HepG2 (cell line): ENCODE measurements at regions not wholly inside any gene's neighbourhood (a gene's known extent, or its start where the extent isn't known, plus 50 kb on each side); places are given as distances from the start of the nearest gene placed in this dataset.

Source experiments
- ATF4 ChIP-seq, 2 experiments: fragments of 450-650 bp in 1 of 2; sonication (generic) in 1 of 2; formaldehyde crosslinking; IDR thresholded peaks; 2 replicates each; pipeline versions ENCODE4 v1.5.0 to v1.8.0; 2020 to 2022; ENCODE audit warnings: mild to moderate bottlenecking in 1 of 2, missing genetic modification reagents in 1 of 2
- HMG20A ChIP-seq: IDR thresholded peaks from 2 replicates; pipeline ENCODE4 v1.6.1; 2016; ENCODE audit warnings: borderline replicate concordance
- KAT2B ChIP-seq: fragments of 150-350 bp; IDR thresholded peaks from 2 replicates; pipeline ENCODE4 v1.6.1; 2014; ENCODE audit warnings: low read depth, low read length, borderline replicate concordance
- MED13 ChIP-seq: sonication (generic); formaldehyde crosslinking; IDR thresholded peaks from 2 replicates; pipeline ENCODE4 v1.5.0; 2020; ENCODE audit warnings: missing genetic modification reagents
- MLLT10 ChIP-seq: sonication (generic); formaldehyde crosslinking; IDR thresholded peaks from 2 replicates; pipeline ENCODE4 v1.4.0; 2020; ENCODE audit warnings: missing genetic modification reagents
- POLR2A ChIP-seq, 2 experiments: IDR thresholded peaks; 2 replicates each; pipeline ENCODE4 v1.6.1; 2011; ENCODE audit warnings: low read depth in 2 of 2, low read length in 2 of 2, mild to moderate bottlenecking in 1 of 2, moderate library complexity in 1 of 2; ENCODE audit not compliant: insufficient read depth in 1 of 2
- RNF2 ChIP-seq: fragments of 450-650 bp; conservative IDR thresholded peaks from 2 replicates; pipeline ENCODE4 v1.6.1; 2016; ENCODE audit warnings: low read depth
- TEAD2 ChIP-seq: sonication (generic); formaldehyde crosslinking; IDR thresholded peaks from 2 replicates; pipeline ENCODE4 v1.9.0; 2021; ENCODE audit warnings: missing genetic modification reagents
- ZBTB25 ChIP-seq: IDR thresholded peaks from 2 replicates; pipeline ENCODE4 v1.6.1; 2018; ENCODE audit warnings: missing genetic modification reagents
- ZKSCAN8 ChIP-seq: IDR thresholded peaks from 2 replicates; pipeline ENCODE4 v1.6.1; 2016; ENCODE audit warnings: borderline replicate concordance, missing genetic modification reagents, missing compliant biosample characterization
- ZNF207 ChIP-seq: fragments of 450-650 bp; IDR thresholded peaks from 2 replicates; pipeline ENCODE4 v1.6.1; 2016; ENCODE audit warnings: antibody characterized with exemption, borderline replicate concordance
- ZNF296 ChIP-seq: sonication (generic); formaldehyde crosslinking; conservative IDR thresholded peaks from 2 replicates; pipeline ENCODE4 v1.5.0; 2020; ENCODE audit warnings: mild to moderate bottlenecking, missing genetic modification reagents
- ZNF557 ChIP-seq: sonication (generic); formaldehyde crosslinking; IDR thresholded peaks from 2 replicates; pipeline ENCODE4 v1.4.0; 2020; ENCODE audit warnings: missing genetic modification reagents
- ZNF614 ChIP-seq: IDR thresholded peaks from 2 replicates; pipeline ENCODE4 v1.6.1; 2018; ENCODE audit warnings: missing biosample characterization, missing genetic modification reagents, inconsistent platforms, borderline replicate concordance
- ZNF629 ChIP-seq: sonication (generic); formaldehyde crosslinking; conservative IDR thresholded peaks from 2 replicates; pipeline ENCODE4 v1.5.0; 2020; ENCODE audit warnings: missing genetic modification reagents
- TF ChIP-seq, protein P1 (sequence below): sonication (generic); formaldehyde crosslinking; IDR thresholded peaks from 2 replicates; pipeline ENCODE4 v1.5.0; 2020; ENCODE audit warnings: missing genetic modification reagents
- TF ChIP-seq, protein P2 (sequence below): fragments of 450-650 bp; IDR thresholded peaks from 2 replicates; pipeline ENCODE4 v1.6.1; 2016
- TF ChIP-seq, protein P3 (sequence below): sonication (generic); formaldehyde crosslinking; IDR thresholded peaks from 2 replicates; pipeline ENCODE4 v1.4.0; 2020; ENCODE audit warnings: missing genetic modification reagents

- TF ChIP-seq ZNF614 (CRISPR knock-in tag) (peak; percentile 80), MLLT10 (CRISPR knock-in tag) (no peak), ZNF629 (CRISPR knock-in tag) (peak; percentile 10; the same call in 1 of the 2 replicates), TEAD2 (CRISPR knock-in tag) (no peak), KAT2B (no peak), HMG20A (CRISPR knock-in tag) (peak; percentile 80; the same call in 1 of the 2 replicates), ZNF296 (CRISPR knock-in tag) (no peak), RNF2 (no peak), ZBTB25 (CRISPR knock-in tag) (peak; percentile 68), ATF4 (CRISPR knock-in tag; IDR thresholded peaks at IDR 0.05) (peak in 1 of 2 experiments; percentile 64; a peak in 2 of 4 replicates), ZKSCAN8 (CRISPR knock-in tag) (peak; percentile 92; the same call in 1 of the 2 replicates), ZNF557 (CRISPR knock-in tag) (no peak), POLR2A (IDR thresholded peaks at IDR 0.05; ENCODE audit: insufficient read depth in 1 of 2, low read depth in 2 of 2, low read length in 2 of 2) (peak in 1 of 2 experiments; percentile 40; a peak in 2 of 4 replicates), ZNF207 (no peak), MED13 (CRISPR knock-in tag) (peak; percentile 83; the same call in 1 of the 2 replicates)
- TF ChIP-seq, protein P1, sequence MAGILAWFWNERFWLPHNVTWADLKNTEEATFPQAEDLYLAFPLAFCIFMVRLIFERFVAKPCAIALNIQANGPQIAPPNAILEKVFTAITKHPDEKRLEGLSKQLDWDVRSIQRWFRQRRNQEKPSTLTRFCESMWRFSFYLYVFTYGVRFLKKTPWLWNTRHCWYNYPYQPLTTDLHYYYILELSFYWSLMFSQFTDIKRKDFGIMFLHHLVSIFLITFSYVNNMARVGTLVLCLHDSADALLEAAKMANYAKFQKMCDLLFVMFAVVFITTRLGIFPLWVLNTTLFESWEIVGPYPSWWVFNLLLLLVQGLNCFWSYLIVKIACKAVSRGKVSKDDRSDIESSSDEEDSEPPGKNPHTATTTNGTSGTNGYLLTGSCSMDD, result no peak
- TF ChIP-seq, protein P2, sequence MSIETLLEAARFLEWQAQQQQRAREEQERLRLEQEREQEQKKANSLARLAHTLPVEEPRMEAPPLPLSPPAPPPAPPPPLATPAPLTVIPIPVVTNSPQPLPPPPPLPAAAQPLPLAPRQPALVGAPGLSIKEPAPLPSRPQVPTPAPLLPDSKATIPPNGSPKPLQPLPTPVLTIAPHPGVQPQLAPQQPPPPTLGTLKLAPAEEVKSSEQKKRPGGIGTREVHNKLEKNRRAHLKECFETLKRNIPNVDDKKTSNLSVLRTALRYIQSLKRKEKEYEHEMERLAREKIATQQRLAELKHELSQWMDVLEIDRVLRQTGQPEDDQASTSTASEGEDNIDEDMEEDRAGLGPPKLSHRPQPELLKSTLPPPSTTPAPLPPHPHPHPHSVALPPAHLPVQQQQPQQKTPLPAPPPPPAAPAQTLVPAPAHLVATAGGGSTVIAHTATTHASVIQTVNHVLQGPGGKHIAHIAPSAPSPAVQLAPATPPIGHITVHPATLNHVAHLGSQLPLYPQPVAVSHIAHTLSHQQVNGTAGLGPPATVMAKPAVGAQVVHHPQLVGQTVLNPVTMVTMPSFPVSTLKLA, result no peak
- TF ChIP-seq, protein P3, sequence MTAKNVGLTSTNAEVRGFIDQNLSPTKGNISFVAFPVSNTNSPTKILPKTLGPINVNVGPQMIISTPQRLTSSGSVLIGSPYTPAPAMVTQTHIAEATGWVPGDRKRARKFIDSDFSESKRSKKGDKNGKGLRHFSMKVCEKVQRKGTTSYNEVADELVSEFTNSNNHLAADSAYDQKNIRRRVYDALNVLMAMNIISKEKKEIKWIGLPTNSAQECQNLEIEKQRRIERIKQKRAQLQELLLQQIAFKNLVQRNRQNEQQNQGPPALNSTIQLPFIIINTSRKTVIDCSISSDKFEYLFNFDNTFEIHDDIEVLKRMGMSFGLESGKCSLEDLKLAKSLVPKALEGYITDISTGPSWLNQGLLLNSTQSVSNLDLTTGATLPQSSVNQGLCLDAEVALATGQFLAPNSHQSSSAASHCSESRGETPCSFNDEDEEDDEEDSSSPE (CRISPR knock-in tag), result peak; percentile 49; the same call in 1 of the 2 replicates
Observed at GRCh38 chr20:53652090-53652858, 58.6 kb upstream of the ZNF217 start (continued).
